HFFc6 (cell line): ENCODE measurements at regions not wholly inside any gene's neighbourhood (a gene's known extent, or its start where the extent isn't known, plus 50 kb on each side); places are given as distances from the start of the nearest gene placed in this dataset.

Source experiments
- DNase-seq: peaks from one replicate; pipeline ENCODE4 v3.0.0-alpha.2; 2018
- H3K27ac Mint-ChIP-seq: 2 replicates; pipeline ENCODE4 v1.8.0; 2020; ENCODE audit warnings: mild to moderate bottlenecking, mixed read lengths
- H3K27me3 Mint-ChIP-seq: 2 replicates; pipeline ENCODE4 v1.8.0; 2021; ENCODE audit warnings: mild to moderate bottlenecking, moderate library complexity, mixed read lengths; ENCODE audit not compliant: insufficient read depth
- H3K36me3 Mint-ChIP-seq: 2 replicates; pipeline ENCODE4 v1.8.0; 2021; ENCODE audit warnings: low read depth, mixed read lengths
- H3K4me1 Mint-ChIP-seq: 2 replicates; pipeline ENCODE4 v1.8.0; 2020; ENCODE audit warnings: low read depth, mixed read lengths
- H3K4me3 Mint-ChIP-seq: 2 replicates; pipeline ENCODE4 v1.8.0; 2020; ENCODE audit warnings: mild to moderate bottlenecking, moderate library complexity, mixed read lengths
- H3K9me3 Mint-ChIP-seq: 2 replicates; pipeline ENCODE4 v1.8.0; 2020; ENCODE audit warnings: mild to moderate bottlenecking, mixed read lengths
- TF ChIP-seq, protein P1 (sequence below): fragments of 200-600 bp; sonication (generic); IDR thresholded peaks from 2 replicates; pipeline ENCODE4 v1.5.0; 2021; ENCODE audit warnings: antibody characterized with exemption, mild to moderate bottlenecking

- no peaks in the 10 kb centered on the region for H3K4me1 Mint-ChIP-seq
- no peak overlapping the region for H3K27ac Mint-ChIP-seq
- no peaks in the 10 kb centered on the region for H3K36me3 Mint-ChIP-seq
- H3K9me3 Mint-ChIP-seq: no peaks in the 10 kb centered on the region
- no peak overlapping the region for H3K4me3 Mint-ChIP-seq
- TF ChIP-seq, protein P1, sequence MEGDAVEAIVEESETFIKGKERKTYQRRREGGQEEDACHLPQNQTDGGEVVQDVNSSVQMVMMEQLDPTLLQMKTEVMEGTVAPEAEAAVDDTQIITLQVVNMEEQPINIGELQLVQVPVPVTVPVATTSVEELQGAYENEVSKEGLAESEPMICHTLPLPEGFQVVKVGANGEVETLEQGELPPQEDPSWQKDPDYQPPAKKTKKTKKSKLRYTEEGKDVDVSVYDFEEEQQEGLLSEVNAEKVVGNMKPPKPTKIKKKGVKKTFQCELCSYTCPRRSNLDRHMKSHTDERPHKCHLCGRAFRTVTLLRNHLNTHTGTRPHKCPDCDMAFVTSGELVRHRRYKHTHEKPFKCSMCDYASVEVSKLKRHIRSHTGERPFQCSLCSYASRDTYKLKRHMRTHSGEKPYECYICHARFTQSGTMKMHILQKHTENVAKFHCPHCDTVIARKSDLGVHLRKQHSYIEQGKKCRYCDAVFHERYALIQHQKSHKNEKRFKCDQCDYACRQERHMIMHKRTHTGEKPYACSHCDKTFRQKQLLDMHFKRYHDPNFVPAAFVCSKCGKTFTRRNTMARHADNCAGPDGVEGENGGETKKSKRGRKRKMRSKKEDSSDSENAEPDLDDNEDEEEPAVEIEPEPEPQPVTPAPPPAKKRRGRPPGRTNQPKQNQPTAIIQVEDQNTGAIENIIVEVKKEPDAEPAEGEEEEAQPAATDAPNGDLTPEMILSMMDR: no peak
- no peak for DNase-seq
- H3K27me3 Mint-ChIP-seq: no peaks in the 10 kb centered on the region; the same call in 1 of the 2 replicates
Observed at GRCh38 chr1:199151634-199152425, 513.0 kb downstream of the PTPRC start.

GRCh38 chr1:199152676-199153075 is 513.8 kb downstream of the PTPRC start:
- Mint-ChIP-seq H3K27ac (no peak overlapping the region), H3K27me3 (no peaks in the 10 kb centered on the region; the same call in 1 of the 2 replicates), H3K4me1 (no peaks in the 10 kb centered on the region), H3K9me3 (no peaks in the 10 kb centered on the region), H3K36me3 (no peaks in the 10 kb centered on the region), H3K4me3 (no peak overlapping the region)
- DNase-seq: no peak
- TF ChIP-seq, protein P1: no peak

GRCh38 chr1:199155166-199156019 is 516.6 kb downstream of the PTPRC start:
- Mint-ChIP-seq H3K36me3 (no peaks in the 10 kb centered on the region), H3K9me3 (no peaks in the 10 kb centered on the region), H3K4me3 (no peak overlapping the region), H3K27me3 (no peaks in the 10 kb centered on the region; the same call in 1 of the 2 replicates), H3K4me1 (no peaks in the 10 kb centered on the region), H3K27ac (no peak overlapping the region)
- TF ChIP-seq, protein P1: no peak
- DNase-seq: no peak

DNA sequence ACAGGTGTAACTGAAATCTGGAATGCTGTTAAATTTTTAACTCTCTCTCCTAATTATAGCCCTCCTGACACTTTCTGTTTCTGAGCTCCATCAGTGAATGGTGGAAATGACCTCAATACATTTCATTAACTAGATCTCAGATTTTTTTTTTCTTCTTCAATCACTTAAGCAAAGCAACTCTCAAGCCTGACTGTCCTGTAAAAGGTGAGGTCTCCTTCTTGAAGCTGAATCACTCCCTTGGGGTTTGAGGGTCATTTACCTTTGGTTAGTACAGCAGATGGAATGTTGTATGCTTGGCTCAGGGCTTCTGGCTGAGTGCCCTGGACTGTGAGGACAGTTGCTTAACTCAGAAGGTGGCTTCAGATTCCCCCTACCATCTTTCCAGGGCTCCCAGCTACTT is 518.7 kb downstream of the PTPRC start:
- H3K9me3 Mint-ChIP-seq: no peaks in the 10 kb centered on the region
- no peaks in the 10 kb centered on the region; the same call in 1 of the 2 replicates for H3K27me3 Mint-ChIP-seq
- no peaks in the 10 kb centered on the region for H3K36me3 Mint-ChIP-seq
- TF ChIP-seq, protein P1: no peak
- H3K27ac Mint-ChIP-seq: no peak overlapping the region
- no peak for DNase-seq
- no peaks in the 10 kb centered on the region for H3K4me1 Mint-ChIP-seq
- H3K4me3 Mint-ChIP-seq: no peak overlapping the region

DNA sequence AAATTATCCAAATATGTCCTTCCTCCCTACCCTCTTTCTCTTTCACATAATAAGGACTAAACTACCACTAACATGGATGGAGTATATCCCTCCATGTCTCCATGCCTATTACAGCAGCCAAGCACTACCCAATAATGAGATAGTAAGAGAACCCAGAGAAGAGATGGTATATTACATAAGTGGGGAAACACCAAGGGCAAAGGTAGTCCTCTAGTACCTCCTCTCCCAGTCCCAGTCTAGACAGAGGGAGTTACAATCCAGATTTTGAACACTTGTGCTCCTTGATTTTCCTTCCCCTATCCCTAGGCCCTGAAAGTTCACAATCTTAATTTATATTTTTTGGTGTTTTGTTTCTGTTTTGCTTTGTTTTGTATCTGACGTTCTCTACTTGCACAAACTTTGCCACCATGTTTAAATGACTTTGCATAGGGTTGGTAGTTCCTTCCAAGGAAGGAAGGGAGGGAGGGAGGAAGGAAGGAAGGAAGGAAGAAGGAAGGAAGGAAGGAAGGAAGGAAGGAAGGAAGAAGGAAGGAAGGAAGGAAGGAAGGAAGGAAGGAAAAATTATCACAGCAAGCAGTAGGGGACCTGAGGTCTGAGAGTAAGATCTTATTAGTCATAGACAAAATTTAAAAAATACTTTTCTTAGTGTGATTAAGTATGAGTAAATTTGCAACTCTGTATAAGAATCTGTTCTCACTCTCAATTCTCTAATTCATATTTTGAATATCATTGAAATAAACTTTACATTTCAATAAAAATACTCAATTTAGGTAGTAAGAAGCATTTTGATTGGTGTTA is 521.9 kb downstream of the PTPRC start:
- no peaks in the 10 kb centered on the region for H3K9me3 Mint-ChIP-seq
- no peak overlapping the region for H3K27ac Mint-ChIP-seq
- no peaks in the 10 kb centered on the region for H3K36me3 Mint-ChIP-seq
- H3K27me3 Mint-ChIP-seq: no peaks in the 10 kb centered on the region
- H3K4me1 Mint-ChIP-seq: no peaks in the 10 kb centered on the region
- TF ChIP-seq, protein P1: no peak
- DNase-seq: no peak
- H3K4me3 Mint-ChIP-seq: no peak overlapping the region
